Glutamatergic neuron (in vitro differentiated cells): ENCODE measurements at regions not wholly inside any gene's neighbourhood (a gene's known extent, or its start where the extent isn't known, plus 50 kb on each side); places are given as distances from the start of the nearest gene placed in this dataset.

ENCODE experiments used
- DNase-seq: peaks from one replicate; pipeline ENCODE4 v3.0.0; 2022
- H3K27ac Mint-ChIP-seq: one replicate; pipeline ENCODE4 v1.8.0; 2020; ENCODE audit warnings: mild to moderate bottlenecking, mixed read lengths, inconsistent platforms; ENCODE audit not compliant: unreplicated experiment
- H3K27me3 Mint-ChIP-seq: one replicate; pipeline ENCODE4 v1.8.0; 2020; ENCODE audit warnings: mild to moderate bottlenecking, moderate library complexity, mixed read lengths, inconsistent platforms; ENCODE audit not compliant: unreplicated experiment
- H3K36me3 Mint-ChIP-seq: one replicate; pipeline ENCODE4 v1.8.0; 2020; ENCODE audit warnings: mild to moderate bottlenecking, mixed read lengths, inconsistent platforms; ENCODE audit not compliant: unreplicated experiment
- H3K4me1 Mint-ChIP-seq: one replicate; pipeline ENCODE4 v1.8.0; 2020; ENCODE audit warnings: mild to moderate bottlenecking, low read depth, mixed read lengths, inconsistent platforms; ENCODE audit not compliant: unreplicated experiment
- H3K4me3 Mint-ChIP-seq: one replicate; pipeline ENCODE4 v1.8.0; 2020; ENCODE audit warnings: mild to moderate bottlenecking, mixed read lengths, inconsistent platforms; ENCODE audit not compliant: unreplicated experiment
- H3K9me3 Mint-ChIP-seq: one replicate; pipeline ENCODE4 v1.8.0; 2020; ENCODE audit warnings: mild to moderate bottlenecking, moderate library complexity, mixed read lengths, inconsistent platforms; ENCODE audit not compliant: unreplicated experiment
- CTCF ChIP-seq: fragments of 200-600 bp; sonication (generic); IDR thresholded peaks from one replicate; pipeline ENCODE4 v1.5.0; 2021; ENCODE audit not compliant: partially characterized antibody, unreplicated experiment

GRCh38 chr1:221013691-221014660 is 134.7 kb downstream of the HLX start:
- DNase-seq = no peak
- Mint-ChIP-seq H3K9me3 (no peaks in the 10 kb centered on the region), H3K36me3 (no peaks in the 10 kb centered on the region), H3K27me3 (no peaks in the 10 kb centered on the region), H3K4me1 (no peaks in the 10 kb centered on the region), H3K4me3 (no peak overlapping the region), H3K27ac (no peak overlapping the region)
- no peak for TF ChIP-seq CTCF

GRCh38 chr1:221015159-221015790 is 136.0 kb downstream of the HLX start:
- Mint-ChIP-seq H3K9me3 (no peaks in the 10 kb centered on the region), H3K4me3 (no peak overlapping the region), H3K27ac (no peak overlapping the region), H3K36me3 (no peaks in the 10 kb centered on the region), H3K4me1 (no peaks in the 10 kb centered on the region), H3K27me3 (no peaks in the 10 kb centered on the region)
- no peak for DNase-seq
- TF ChIP-seq CTCF = no peak

- no peaks in the 10 kb centered on the region for H3K36me3 Mint-ChIP-seq
- no peak for TF ChIP-seq CTCF
- no peak overlapping the region for H3K4me3 Mint-ChIP-seq
- no peaks in the 10 kb centered on the region for H3K9me3 Mint-ChIP-seq
- no peak overlapping the region for H3K27ac Mint-ChIP-seq
- no peak for DNase-seq
- no peaks in the 10 kb centered on the region for H3K4me1 Mint-ChIP-seq
- H3K27me3 Mint-ChIP-seq = no peaks in the 10 kb centered on the region
Measured at GRCh38 chr1:221016751-221017150, 137.5 kb downstream of the HLX start.

GRCh38 chr1:221018414-221018813 is 139.2 kb downstream of the HLX start:
- H3K9me3 Mint-ChIP-seq = no peaks in the 10 kb centered on the region
- H3K27ac Mint-ChIP-seq = no peak overlapping the region
- no peak for DNase-seq
- H3K4me1 Mint-ChIP-seq = no peaks in the 10 kb centered on the region
- no peaks in the 10 kb centered on the region for H3K36me3 Mint-ChIP-seq
- no peak for TF ChIP-seq CTCF
- no peak overlapping the region for H3K4me3 Mint-ChIP-seq
- no peaks in the 10 kb centered on the region for H3K27me3 Mint-ChIP-seq

GRCh38 chr1:221022331-221022730 is 143.1 kb downstream of the HLX start:
- H3K27me3 Mint-ChIP-seq = peaks cover 2% of the 10 kb centered on the region

More at GRCh38 chr1:221022331-221022730, 143.1 kb downstream of the HLX start:
- Mint-ChIP-seq H3K4me1 (no peaks in the 10 kb centered on the region), H3K36me3 (no peaks in the 10 kb centered on the region), H3K27ac (no peak overlapping the region), H3K4me3 (no peak overlapping the region), H3K9me3 (peaks cover 1% of the 10 kb centered on the region)
- no peak for TF ChIP-seq CTCF
- no peak for DNase-seq
